HepG2 (cell line): ENCODE measurements at regions not wholly inside any gene's neighbourhood (a gene's known extent, or its start where the extent isn't known, plus 50 kb on each side); places are given as distances from the start of the nearest gene placed in this dataset.

Experiments
- AGO1 ChIP-seq: fragments of 200-400 bp; formaldehyde crosslinking; IDR thresholded peaks from 2 replicates; pipeline ENCODE4 v1.6.1; 2017; ENCODE audit warnings: mild to moderate bottlenecking, low read depth, low read length, moderate library complexity; ENCODE audit not compliant: poor library complexity, severe bottlenecking
- CBFB ChIP-seq: sonication (generic); formaldehyde crosslinking; IDR thresholded peaks from 2 replicates; pipeline ENCODE4 v1.4.0; 2020; ENCODE audit warnings: missing genetic modification reagents
- DMTF1 ChIP-seq: sonication (generic); formaldehyde crosslinking; IDR thresholded peaks from 2 replicates; pipeline ENCODE4 v1.4.0; 2020; ENCODE audit warnings: mild to moderate bottlenecking, missing genetic modification reagents
- HNF4A ChIP-seq: sonication (generic); formaldehyde crosslinking; IDR thresholded peaks from 2 replicates; pipeline ENCODE4 v1.4.0; 2020; ENCODE audit warnings: missing genetic modification reagents
- HNRNPLL ChIP-seq: fragments of 200-400 bp; formaldehyde crosslinking; IDR thresholded peaks from 2 replicates; pipeline ENCODE4 v1.6.1; 2017; ENCODE audit warnings: mild to moderate bottlenecking, low read depth, low read length; ENCODE audit not compliant: poor library complexity, severe bottlenecking
- JUND ChIP-seq: sonication (generic); formaldehyde crosslinking; IDR thresholded peaks from 2 replicates; pipeline ENCODE4 v1.8.0; 2022; ENCODE audit warnings: mild to moderate bottlenecking, missing genetic modification reagents
- MIXL1 ChIP-seq: IDR thresholded peaks from 2 replicates; pipeline ENCODE4 v1.6.1; 2016
- MXI1 ChIP-seq: IDR thresholded peaks from 3 replicates; pipeline ENCODE4 v1.6.1; 2012; ENCODE audit warnings: low read depth, low read length, inconsistent platforms, borderline replicate concordance
- POLR2G ChIP-seq: fragments of 200-400 bp; formaldehyde crosslinking; IDR thresholded peaks from 2 replicates; pipeline ENCODE4 v1.6.1; 2018; ENCODE audit warnings: mild to moderate bottlenecking, low read depth, low read length, moderate library complexity
- SKI ChIP-seq: fragments of 450-650 bp; IDR thresholded peaks from one replicate; pipeline ENCODE4 v1.6.1; 2018; ENCODE audit warnings: mild to moderate bottlenecking; ENCODE audit not compliant: partially characterized antibody
- SOX13 ChIP-seq, 3 experiments: fragments of 450-650 bp in 1 of 3; sonication (generic) in 1 of 3; formaldehyde crosslinking in 1 of 3; IDR thresholded peaks in 2 of 3; conservative IDR thresholded peaks in 1 of 3; 2 replicates each; pipeline versions ENCODE4 v1.5.0 to v1.6.1; 2016 to 2020; ENCODE audit warnings: antibody characterized with exemption in 1 of 3, mild to moderate bottlenecking in 1 of 3, missing compliant biosample characterization in 1 of 3, missing genetic modification reagents in 1 of 3, moderate library complexity in 1 of 3
- TBX3 ChIP-seq: fragments of 450-650 bp; IDR thresholded peaks from 2 replicates; pipeline ENCODE4 v1.6.1; 2017; ENCODE audit warnings: antibody characterized with exemption, mild to moderate bottlenecking, inconsistent platforms, borderline replicate concordance
- ZNF3 ChIP-seq: IDR thresholded peaks from 2 replicates; pipeline ENCODE4 v1.7.0; 2017; ENCODE audit warnings: inconsistent platforms
- ZNF530 ChIP-seq: sonication (generic); formaldehyde crosslinking; IDR thresholded peaks from 2 replicates; pipeline ENCODE4 v1.5.0; 2020; ENCODE audit warnings: low read depth, mild to moderate bottlenecking, missing genetic modification reagents
- ZNF629 ChIP-seq: sonication (generic); formaldehyde crosslinking; conservative IDR thresholded peaks from 2 replicates; pipeline ENCODE4 v1.5.0; 2020; ENCODE audit warnings: missing genetic modification reagents
- ZNF737 ChIP-seq: sonication (generic); formaldehyde crosslinking; IDR thresholded peaks from 2 replicates; pipeline ENCODE4 v1.5.0; 2020; ENCODE audit warnings: missing genetic modification reagents, mild to moderate bottlenecking, borderline replicate concordance
- ZNF800 ChIP-seq: sonication (generic); formaldehyde crosslinking; IDR thresholded peaks from 2 replicates; pipeline ENCODE4 v1.4.0; 2020; ENCODE audit warnings: missing genetic modification reagents
- ZSCAN22 ChIP-seq: sonication (generic); formaldehyde crosslinking; IDR thresholded peaks from 2 replicates; pipeline ENCODE4 v1.4.0; 2020; ENCODE audit warnings: mild to moderate bottlenecking, missing genetic modification reagents
- TF ChIP-seq, protein P1 (sequence below): sonication (generic); formaldehyde crosslinking; IDR thresholded peaks from 2 replicates; pipeline ENCODE4 v1.4.0; 2020; ENCODE audit warnings: missing genetic modification reagents, mild to moderate bottlenecking, borderline replicate concordance
- TF ChIP-seq, protein P2 (sequence below): sonication (generic); formaldehyde crosslinking; IDR thresholded peaks from 2 replicates; pipeline ENCODE4 v1.5.0; 2020; ENCODE audit warnings: mild to moderate bottlenecking, missing genetic modification reagents, borderline replicate concordance

- no peak for TF ChIP-seq HNRNPLL
- TF ChIP-seq TBX3 = peak; percentile 34; the same call in 1 of the 2 replicates
- TF ChIP-seq, protein P1, sequence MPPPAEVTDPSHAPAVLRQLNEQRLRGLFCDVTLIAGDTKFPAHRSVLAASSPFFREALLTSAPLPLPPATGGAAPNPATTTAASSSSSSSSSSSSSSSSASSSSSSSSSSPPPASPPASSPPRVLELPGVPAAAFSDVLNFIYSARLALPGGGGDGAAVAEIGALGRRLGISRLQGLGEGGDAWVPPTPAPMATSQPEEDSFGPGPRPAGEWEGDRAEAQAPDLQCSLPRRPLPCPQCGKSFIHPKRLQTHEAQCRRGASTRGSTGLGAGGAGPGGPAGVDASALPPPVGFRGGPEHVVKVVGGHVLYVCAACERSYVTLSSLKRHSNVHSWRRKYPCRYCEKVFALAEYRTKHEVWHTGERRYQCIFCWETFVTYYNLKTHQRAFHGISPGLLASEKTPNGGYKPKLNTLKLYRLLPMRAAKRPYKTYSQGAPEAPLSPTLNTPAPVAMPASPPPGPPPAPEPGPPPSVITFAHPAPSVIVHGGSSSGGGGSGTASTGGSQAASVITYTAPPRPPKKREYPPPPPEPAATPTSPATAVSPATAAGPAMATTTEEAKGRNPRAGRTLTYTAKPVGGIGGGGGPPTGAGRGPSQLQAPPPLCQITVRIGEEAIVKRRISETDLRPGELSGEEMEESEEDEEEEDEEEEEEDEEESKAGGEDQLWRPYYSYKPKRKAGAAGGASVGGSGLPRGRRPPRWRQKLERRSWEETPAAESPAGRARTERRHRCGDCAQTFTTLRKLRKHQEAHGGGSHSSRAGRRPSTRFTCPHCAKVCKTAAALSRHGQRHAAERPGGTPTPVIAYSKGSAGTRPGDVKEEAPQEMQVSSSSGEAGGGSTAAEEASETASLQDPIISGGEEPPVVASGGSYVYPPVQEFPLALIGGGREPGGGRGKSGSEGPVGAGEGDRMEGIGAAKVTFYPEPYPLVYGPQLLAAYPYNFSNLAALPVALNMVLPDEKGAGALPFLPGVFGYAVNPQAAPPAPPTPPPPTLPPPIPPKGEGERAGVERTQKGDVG = no peak
- no peak for TF ChIP-seq DMTF1 (CRISPR knock-in tag)
- no peak for TF ChIP-seq ZSCAN22 (CRISPR knock-in tag)
- TF ChIP-seq ZNF737 = no peak
- no peak for TF ChIP-seq HNF4A (CRISPR knock-in tag)
- TF ChIP-seq SKI = no peak
- no peak for TF ChIP-seq ZNF800
- no peak for TF ChIP-seq ZNF3 (CRISPR knock-in tag)
- no peak for TF ChIP-seq SOX13 (IDR thresholded peaks at IDR 0.05)
- TF ChIP-seq SOX13 (CRISPR knock-in tag; conservative IDR thresholded peaks at IDR 0.05 in 1 of 2, IDR thresholded peaks at IDR 0.05 in 1 of 2) = peak in 1 of 2 experiments; percentile 33; a peak in 1 of 4 replicates
- TF ChIP-seq MIXL1 (CRISPR knock-in tag) = 0 out of 2 replicates have a peak, but pooled peaks have one; percentile 9
- TF ChIP-seq POLR2G = no peak
- no peak for TF ChIP-seq MXI1
- no peak for TF ChIP-seq AGO1
- no peak for TF ChIP-seq ZNF530 (CRISPR knock-in tag)
- TF ChIP-seq JUND (CRISPR knock-in tag) = no peak
- no peak for TF ChIP-seq CBFB
- TF ChIP-seq, protein P2, sequence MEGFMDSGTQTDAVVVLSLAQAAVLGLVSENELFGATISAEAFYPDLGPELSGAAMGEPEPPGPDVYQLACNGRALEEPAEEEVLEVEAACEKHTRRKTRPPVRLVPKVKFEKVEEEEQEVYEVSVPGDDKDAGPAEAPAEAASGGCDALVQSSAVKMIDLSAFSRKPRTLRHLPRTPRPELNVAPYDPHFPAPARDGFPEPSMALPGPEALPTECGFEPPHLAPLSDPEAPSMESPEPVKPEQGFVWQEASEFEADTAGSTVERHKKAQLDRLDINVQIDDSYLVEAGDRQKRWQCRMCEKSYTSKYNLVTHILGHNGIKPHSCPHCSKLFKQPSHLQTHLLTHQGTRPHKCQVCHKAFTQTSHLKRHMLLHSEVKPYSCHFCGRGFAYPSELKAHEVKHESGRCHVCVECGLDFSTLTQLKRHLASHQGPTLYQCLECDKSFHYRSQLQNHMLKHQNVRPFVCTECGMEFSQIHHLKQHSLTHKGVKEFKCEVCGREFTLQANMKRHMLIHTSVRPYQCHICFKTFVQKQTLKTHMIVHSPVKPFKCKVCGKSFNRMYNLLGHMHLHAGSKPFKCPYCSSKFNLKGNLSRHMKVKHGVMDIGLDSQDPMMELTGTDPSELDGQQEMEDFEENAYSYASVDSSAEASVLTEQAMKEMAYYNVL (CRISPR knock-in tag) = 0 out of 2 replicates have a peak, but pooled peaks have one; percentile 51
- no peak for TF ChIP-seq ZNF629
Measured at GRCh38 chr5:96115147-96115807, 153.6 kb upstream of the ELL2 start (continued).
